ENCODE measurements at regions not wholly inside any gene's neighbourhood (a gene's known extent, or its start where the extent isn't known, plus 50 kb on each side); places are given as distances from the start of the nearest gene placed in this dataset.

GRCh38 chr2:139790136-139790535 lies 1009.9 kb upstream of the NXPH2 start:
- Histone ChIP-seq H3K27ac (ENCODE audit: low read length) (no peak overlapping the region), H3K4me2 (ENCODE audit: low read length) (no peak overlapping the region), H3K79me2 (ENCODE audit: low read length) (no peaks in the 10 kb centered on the region), H2AFZ (ENCODE audit: low read depth, low read length) (no peak overlapping the region), H4K20me1 (ENCODE audit: insufficient read depth, low read length) (no peaks in the 10 kb centered on the region), H3K36me3 (replicated peaks; ENCODE audit: low read depth, low read length) (no peaks in the 10 kb centered on the region), H3K4me1 (ENCODE audit: low read length) (peaks cover 7% of the 10 kb centered on the region), H3K27me3 (ENCODE audit: low read depth, low read length) (no peaks in the 10 kb centered on the region), H3K9ac (ENCODE audit: low read length) (no peak overlapping the region), H3K4me3 (ENCODE audit: low read length) (no peak overlapping the region), H3K9me3 (ENCODE audit: insufficient read depth, low read length) (no peaks in the 10 kb centered on the region)
- TF ChIP-seq EZH2phosphoT487 (IDR thresholded peaks at IDR 0.05; ENCODE audit: low read depth) (no peak), CTCF (IDR thresholded peaks at IDR 0.05; ENCODE audit: low read depth, low read length) (no peak)

GRCh38 chr2:139778732-139779131 lies 998.5 kb upstream of the NXPH2 start:
- Histone ChIP-seq H3K36me3 (replicated peaks; ENCODE audit: low read depth, low read length) (no peaks in the 10 kb centered on the region), H3K4me1 (ENCODE audit: low read length) (no peaks in the 10 kb centered on the region)
- TF ChIP-seq CTCF (IDR thresholded peaks at IDR 0.05; ENCODE audit: low read depth, low read length) (no peak), EZH2phosphoT487 (IDR thresholded peaks at IDR 0.05; ENCODE audit: low read depth) (no peak)

GRCh38 chr2:139773720-139774277 lies 993.6 kb upstream of the NXPH2 start:
- Histone ChIP-seq H4K20me1 (ENCODE audit: insufficient read depth, low read length) (no peaks in the 10 kb centered on the region), H3K9me3 (ENCODE audit: insufficient read depth, low read length) (no peaks in the 10 kb centered on the region), H3K9ac (ENCODE audit: low read length) (no peak overlapping the region), H2AFZ (ENCODE audit: low read depth, low read length) (no peak overlapping the region), H3K4me1 (ENCODE audit: low read length) (no peaks in the 10 kb centered on the region), H3K36me3 (replicated peaks; ENCODE audit: low read depth, low read length) (no peaks in the 10 kb centered on the region), H3K4me3 (ENCODE audit: low read length) (no peak overlapping the region), H3K79me2 (ENCODE audit: low read length) (no peaks in the 10 kb centered on the region), H3K27ac (ENCODE audit: low read length) (no peak overlapping the region), H3K4me2 (ENCODE audit: low read length) (no peak overlapping the region), H3K27me3 (ENCODE audit: low read depth, low read length) (no peaks in the 10 kb centered on the region)
- TF ChIP-seq CTCF (IDR thresholded peaks at IDR 0.05; ENCODE audit: low read depth, low read length) (no peak), EZH2phosphoT487 (IDR thresholded peaks at IDR 0.05; ENCODE audit: low read depth) (no peak)

More at GRCh38 chr2:139778732-139779131, 998.5 kb upstream of the NXPH2 start:
- H3K27ac ChIP-seq (ENCODE audit: low read length): no peak overlapping the region
- H3K27me3 ChIP-seq (ENCODE audit: low read depth, low read length): no peaks in the 10 kb centered on the region
- H2AFZ ChIP-seq (ENCODE audit: low read depth, low read length): no peak overlapping the region
- no peak overlapping the region for H3K4me3 ChIP-seq (ENCODE audit: low read length)
- H3K79me2 ChIP-seq (ENCODE audit: low read length): no peaks in the 10 kb centered on the region
- no peak overlapping the region for H3K4me2 ChIP-seq (ENCODE audit: low read length)
- H4K20me1 ChIP-seq (ENCODE audit: insufficient read depth, low read length): no peaks in the 10 kb centered on the region
- H3K9me3 ChIP-seq (ENCODE audit: insufficient read depth, low read length): no peaks in the 10 kb centered on the region
- no peak overlapping the region for H3K9ac ChIP-seq (ENCODE audit: low read length)

GRCh38 chr2:139769633-139770032 lies 989.4 kb upstream of the NXPH2 start:
- H3K9me3 ChIP-seq (ENCODE audit: insufficient read depth, low read length): no peaks in the 10 kb centered on the region

More at GRCh38 chr2:139769633-139770032, 989.4 kb upstream of the NXPH2 start:
- no peak overlapping the region for H2AFZ ChIP-seq (ENCODE audit: low read depth, low read length)
- H4K20me1 ChIP-seq (ENCODE audit: insufficient read depth, low read length): no peaks in the 10 kb centered on the region
- no peak overlapping the region for H3K27ac ChIP-seq (ENCODE audit: low read length)
- no peaks in the 10 kb centered on the region for H3K36me3 ChIP-seq (replicated peaks; ENCODE audit: low read depth, low read length)
- TF ChIP-seq EZH2phosphoT487 (IDR thresholded peaks at IDR 0.05; ENCODE audit: low read depth): no peak
- no peak for TF ChIP-seq CTCF (IDR thresholded peaks at IDR 0.05; ENCODE audit: low read depth, low read length)
- H3K27me3 ChIP-seq (ENCODE audit: low read depth, low read length): no peaks in the 10 kb centered on the region
- H3K4me2 ChIP-seq (ENCODE audit: low read length): no peak overlapping the region
- no peak overlapping the region for H3K9ac ChIP-seq (ENCODE audit: low read length)
- H3K4me3 ChIP-seq (ENCODE audit: low read length): no peak overlapping the region
- H3K4me1 ChIP-seq (ENCODE audit: low read length): no peaks in the 10 kb centered on the region
- no peaks in the 10 kb centered on the region for H3K79me2 ChIP-seq (ENCODE audit: low read length)

All from OCI-LY3 (cell line).